Endothelial cell of umbilical vein (primary cell): ENCODE measurements at regions not wholly inside any gene's neighbourhood (a gene's known extent, or its start where the extent isn't known, plus 50 kb on each side); places are given as distances from the start of the nearest gene placed in this dataset.

Experiments
- BruUV-seq: library from RNA; stranded (reverse); fragments of 400-500 nt; replicated peaks from 2 replicates; lab custom pipeline; 2021; lab: Mats Ljungman, UMichigan
- CTCF ChIA-PET: fragments of 300-600, 350-600 bp; sonication (Branson Sonifier 250); formaldehyde crosslinking; loops from one replicate; lab custom pipeline; 2021; ENCODE audit warnings: antibody characterized with exemption, inconsistent platforms; lab: Charles Lee
- POLR2A ChIA-PET: fragments of 300-600, 350-600 bp; sonication (Branson Sonifier 250); formaldehyde crosslinking; loops from one replicate; lab custom pipeline; 2021; ENCODE audit warnings: antibody characterized with exemption, inconsistent platforms; lab: Charles Lee
- DNase-seq: peaks from one replicate; pipeline ENCODE4 v3.0.0-alpha.2; 2011; ENCODE audit warnings: low read depth, low spot score
- FAIRE-seq: peaks from 2 replicates; lab custom pipeline; 2011; peaks lifted over from hg19 to GRCh38; lab: Jason Lieb, UNC
- H2AFZ ChIP-seq: 2 replicates; pipeline ENCODE4 v1.6.0; 2012; ENCODE audit warnings: low read depth, low read length, control low read depth, inconsistent platforms
- H3K27ac ChIP-seq: 2 replicates; pipeline ENCODE4 v1.5.1; 2011; ENCODE audit warnings: low read depth, mild to moderate bottlenecking, control low read depth, low read length, moderate library complexity; ENCODE audit not compliant: insufficient read depth
- H3K27me3 ChIP-seq, 2 experiments: 2 replicates each; pipeline versions ENCODE4 v1.6.0 to v1.6.1; 2011; ENCODE audit warnings: low read length in 2 of 2, mixed read lengths in 1 of 2; ENCODE audit not compliant: control insufficient read depth in 2 of 2, insufficient read depth in 2 of 2
- H3K36me3 ChIP-seq, 2 experiments: 2 replicates in 1 of 2; 3 replicates in 1 of 2; pipeline ENCODE4 v1.5.1; 2011; ENCODE audit warnings: low read length in 2 of 2, mild to moderate bottlenecking in 1 of 2, moderate library complexity in 1 of 2; ENCODE audit not compliant: control insufficient read depth in 2 of 2, insufficient read depth in 2 of 2; ENCODE audit errors: extremely low read depth in 1 of 2
- H3K4me1 ChIP-seq: 3 replicates; pipeline ENCODE4 v1.5.1; 2011; ENCODE audit warnings: mild to moderate bottlenecking, low read length; ENCODE audit not compliant: control insufficient read depth, insufficient read depth; ENCODE audit errors: extremely low read depth
- H3K4me2 ChIP-seq: 2 replicates; pipeline ENCODE4 v1.6.1; 2011; ENCODE audit warnings: low read length, control low read depth, mixed read lengths; ENCODE audit not compliant: insufficient read depth
- H3K4me3 ChIP-seq, 3 experiments: fragments of 200-600 bp in 1 of 3; sonication (generic), shearing (Covaris generic) in 1 of 3; replicated peaks in 1 of 3; 2 replicates each; pipeline ENCODE4 v1.5.1; 2011 to 2016; ENCODE audit warnings: control low read depth in 3 of 3, low read length in 3 of 3, mild to moderate bottlenecking in 2 of 3, inconsistent platforms in 1 of 3, low read depth in 1 of 3, moderate library complexity in 1 of 3; ENCODE audit not compliant: insufficient read depth in 1 of 3
- H3K79me2 ChIP-seq: 2 replicates; pipeline ENCODE4 v1.6.0; 2012; ENCODE audit warnings: low read length, inconsistent platforms; ENCODE audit not compliant: control insufficient read depth, insufficient read depth
- H3K9ac ChIP-seq: replicated peaks from 2 replicates; pipeline ENCODE3; 2011; ENCODE audit warnings: low read length, control low read depth; ENCODE audit not compliant: insufficient read depth; ENCODE audit errors: extremely low read depth
- H3K9me1 ChIP-seq: replicated peaks from 3 replicates; pipeline ENCODE4 v1.6.0; 2011; ENCODE audit warnings: mild to moderate bottlenecking, low read length; ENCODE audit not compliant: control insufficient read depth, insufficient read depth; ENCODE audit errors: extremely low read depth
- H3K9me3 ChIP-seq: replicated peaks from 2 replicates; pipeline ENCODE4 v1.5.1; 2012; ENCODE audit warnings: low read length, inconsistent platforms; ENCODE audit not compliant: control insufficient read depth, insufficient read depth
- H4K20me1 ChIP-seq: replicated peaks from 2 replicates; pipeline ENCODE3; 2011; ENCODE audit warnings: mild to moderate bottlenecking, low read length; ENCODE audit not compliant: control insufficient read depth, insufficient read depth; ENCODE audit errors: extremely low read depth
- CTCF ChIP-seq, 2 donors: IDR thresholded peaks; 1 replicate in 1 of 2; 2 replicates in 1 of 2; pipeline ENCODE4 v1.5.1; 2011; ENCODE audit warnings: low read length in 2 of 2, mild to moderate bottlenecking in 2 of 2, moderate library complexity in 2 of 2, control low read depth in 1 of 2, inconsistent platforms in 1 of 2, low read depth in 1 of 2; ENCODE audit not compliant: insufficient read depth in 1 of 2; ENCODE audit errors: extremely low read depth in 1 of 2
- EZH2 ChIP-seq: IDR thresholded peaks from 2 replicates; pipeline ENCODE4 v1.6.1; 2012; ENCODE audit warnings: borderline replicate concordance, low read depth, mild to moderate bottlenecking, moderate library complexity, low read length, inconsistent platforms; ENCODE audit not compliant: severe bottlenecking
- FOS ChIP-seq: IDR thresholded peaks from 2 replicates; pipeline ENCODE4 v1.6.1; 2011; ENCODE audit warnings: mild to moderate bottlenecking, low read length, moderate library complexity, borderline replicate concordance; ENCODE audit not compliant: insufficient read depth
- GATA2 ChIP-seq: IDR thresholded peaks from 2 replicates; pipeline ENCODE4 v1.7.0; 2011; ENCODE audit warnings: low read depth, mild to moderate bottlenecking, moderate library complexity, mixed read lengths, low read length; ENCODE audit not compliant: insufficient read length, insufficient read depth
- JUN ChIP-seq: IDR thresholded peaks from 2 replicates; pipeline ENCODE4 v1.6.1; 2011; ENCODE audit warnings: borderline replicate concordance, low read depth; ENCODE audit not compliant: insufficient read length, insufficient read depth
- MAX ChIP-seq: IDR thresholded peaks from 2 replicates; pipeline ENCODE4 v1.6.1; 2011; ENCODE audit not compliant: insufficient read depth, insufficient read length
- MYC ChIP-seq: IDR thresholded peaks from one replicate; pipeline ENCODE4 v1.6.1; 2011; ENCODE audit warnings: mild to moderate bottlenecking, low read depth, low read length
- POLR2A ChIP-seq: IDR thresholded peaks from 2 replicates; pipeline ENCODE4 v1.6.1; 2012; ENCODE audit warnings: low read depth, mild to moderate bottlenecking, control low read depth, low read length
- POLR2AphosphoS5 ChIP-seq: IDR thresholded peaks from 2 replicates; pipeline ENCODE4 v1.6.1; 2012; ENCODE audit warnings: low read depth, mild to moderate bottlenecking, control low read depth, low read length, moderate library complexity; ENCODE audit not compliant: insufficient read depth
- dilution Hi-C: fragments of 300-500 bp; cut with MboI; formaldehyde crosslinking; loops from one replicate; pipeline ENCODE4 v1.15.0; 2019; ENCODE audit warnings: low sequenced_read_pairs; ENCODE audit not compliant: extremely low pct_ligation_motif_present
- intact Hi-C: fragments of 100-400 bp; cut with micrococcal nuclease; formaldehyde crosslinking; loops from one replicate; pipeline ENCODE4 v1.10.0; 2022

GRCh38 chr1:80776266-80776665, 1024.5 kb upstream of the ADGRL2 start:
- Histone ChIP-seq H3K4me3 (no peak overlapping the region), H3K4me2 (no peak overlapping the region), H3K9ac (no peak overlapping the region), H3K36me3 (no peaks in the 10 kb centered on the region), H3K79me2 (no peaks in the 10 kb centered on the region), H3K9me3 (no peaks in the 10 kb centered on the region), H4K20me1 (no peaks in the 10 kb centered on the region), H3K27me3 (no peaks in the 10 kb centered on the region), H2AFZ (no peak overlapping the region), H3K9me1 (no peaks in the 10 kb centered on the region), H3K27ac (no peak overlapping the region), H3K4me1 (no peaks in the 10 kb centered on the region)
- no peak for DNase-seq
- ChIA-PET POLR2A (no interaction called here), CTCF (no interaction called here)
- no peak for FAIRE-seq
- dilution Hi-C loops = no loop called here
- BruUV-seq = no TSS peak
- intact Hi-C loops = no loop called here
- TF ChIP-seq FOS = no peak
- TF ChIP-seq GATA2 = no peak
- TF ChIP-seq JUN = no peak
- TF ChIP-seq POLR2A = no peak

DNA sequence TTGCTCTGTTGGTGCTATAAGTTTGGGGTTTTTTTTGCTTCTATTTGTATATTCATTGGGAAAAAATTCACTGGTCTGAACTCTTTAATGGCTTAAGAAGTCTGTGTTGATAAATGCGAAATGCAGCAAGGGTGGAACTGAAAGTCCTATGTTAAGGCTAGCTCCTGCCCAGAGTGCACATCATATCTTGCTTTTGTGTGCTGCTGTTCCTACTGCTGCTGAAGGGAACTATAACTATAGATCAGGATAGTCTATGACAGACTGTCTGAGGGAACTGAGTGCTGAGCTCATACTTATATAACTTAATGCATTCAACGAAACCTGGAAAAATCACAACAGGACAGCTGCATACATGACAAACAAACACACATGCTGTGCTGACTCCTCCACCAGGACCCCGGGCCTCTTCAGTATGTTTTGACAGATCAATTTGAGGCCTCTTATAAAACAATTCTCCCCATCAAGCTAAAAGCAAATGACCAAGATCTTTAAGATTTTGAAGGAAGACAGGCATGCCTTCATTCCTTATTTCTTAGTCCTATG, 1031.5 kb upstream of the ADGRL2 start:
- Histone ChIP-seq H3K4me3 (no peak overlapping the region), H3K9me3 (no peaks in the 10 kb centered on the region), H3K79me2 (no peaks in the 10 kb centered on the region), H3K4me2 (no peak overlapping the region), H3K27ac (no peak overlapping the region), H4K20me1 (no peaks in the 10 kb centered on the region), H3K27me3 (no peaks in the 10 kb centered on the region), H3K9ac (no peak overlapping the region), H3K36me3 (no peaks in the 10 kb centered on the region), H2AFZ (no peak overlapping the region), H3K9me1 (no peaks in the 10 kb centered on the region), H3K4me1 (no peaks in the 10 kb centered on the region)
- dilution Hi-C loops (no loop called here), intact Hi-C loops (no loop called here)
- POLR2A ChIA-PET = no interaction called here
- CTCF ChIA-PET = no interaction called here
- FAIRE-seq = no peak
- no peak for DNase-seq
- BruUV-seq = no TSS peak
- TF ChIP-seq MYC = no peak
- no peak for TF ChIP-seq GATA2
- no peak for TF ChIP-seq EZH2
- no peak for TF ChIP-seq FOS
- no peak for TF ChIP-seq JUN
- TF ChIP-seq POLR2A = no peak
- no peak for TF ChIP-seq POLR2AphosphoS5
- TF ChIP-seq CTCF (IDR thresholded peaks at IDR 0.05; ENCODE audit: extremely low read depth in 1 of 2, insufficient read depth in 1 of 2, low read depth in 1 of 2, low read length in 2 of 2) = no peak
- no peak for TF ChIP-seq MAX
